ENCODE measurements at regions not wholly inside any gene's neighbourhood (a gene's known extent, or its start where the extent isn't known, plus 50 kb on each side); places are given as distances from the start of the nearest gene placed in this dataset.

GRCh38 chr3:78076379-78076778 lies 1036.5 kb downstream of the ROBO2 start:
- H3K4me3 ChIP-seq (ENCODE audit: low read depth, low read length, poor library complexity, severe bottlenecking) = no peak overlapping the region
- BruUV-seq (replicated peaks) = no TSS peak
- no peaks in the 10 kb centered on the region for H3K9me2 ChIP-seq (ENCODE audit: insufficient read depth, low read length)
- ChIA-PET CTCF (ENCODE audit: unreplicated experiment) (no interaction called here), POLR2A (no interaction called here)
- H2AFZ ChIP-seq (ENCODE audit: low read length) = no peak overlapping the region
- DNase-seq (ENCODE audit: low spot score) = no peak
- H3K27ac ChIP-seq (ENCODE audit: low read depth, low read length, poor library complexity, severe bottlenecking) = no peak overlapping the region
- intact Hi-C loops (cut with micrococcal nuclease; ENCODE audit: unreplicated experiment) = no loop called here
- H3K9me3 ChIP-seq (ENCODE audit: low read length) = no peaks in the 10 kb centered on the region
- TF ChIP-seq CTCF (conservative IDR thresholded peaks at IDR 0.05; ENCODE audit: low read length) = no peak
- TF ChIP-seq EZH2phosphoT487 (IDR thresholded peaks at IDR 0.05; ENCODE audit: borderline replicate concordance, low read depth, low read length) = no peak
- no peaks in the 10 kb centered on the region for H3K79me2 ChIP-seq (ENCODE audit: insufficient read depth, low read depth, low read length)
- no peaks in the 10 kb centered on the region for H4K20me1 ChIP-seq (ENCODE audit: insufficient read depth, low read length)
- H3K36me3 ChIP-seq (ENCODE audit: insufficient read depth, low read length) = no peaks in the 10 kb centered on the region
- H3K4me2 ChIP-seq (ENCODE audit: low read length) = no peak overlapping the region
- H3K4me1 ChIP-seq (ENCODE audit: insufficient read depth, low read length, poor library complexity, severe bottlenecking) = no peaks in the 10 kb centered on the region

- no peaks in the 10 kb centered on the region for H3K79me2 ChIP-seq (ENCODE audit: insufficient read depth, low read depth, low read length)
- BruUV-seq (replicated peaks) = no TSS peak
- H3K4me1 ChIP-seq (ENCODE audit: insufficient read depth, low read length, poor library complexity, severe bottlenecking) = no peaks in the 10 kb centered on the region
- no peaks in the 10 kb centered on the region for H4K20me1 ChIP-seq (ENCODE audit: insufficient read depth, low read length)
- no peak overlapping the region for H3K4me2 ChIP-seq (ENCODE audit: low read length)
- H3K36me3 ChIP-seq (ENCODE audit: insufficient read depth, low read length) = no peaks in the 10 kb centered on the region
- H3K27ac ChIP-seq (ENCODE audit: low read depth, low read length, poor library complexity, severe bottlenecking) = no peak overlapping the region
- POLR2A ChIA-PET = no interaction called here
- no peaks in the 10 kb centered on the region for H3K9me2 ChIP-seq (ENCODE audit: insufficient read depth, low read length)
- intact Hi-C loops (cut with micrococcal nuclease; ENCODE audit: unreplicated experiment) = no loop called here
- TF ChIP-seq EZH2phosphoT487 (IDR thresholded peaks at IDR 0.05; ENCODE audit: borderline replicate concordance, low read depth, low read length) (no peak), CTCF (conservative IDR thresholded peaks at IDR 0.05; ENCODE audit: low read length) (no peak)
- CTCF ChIA-PET (ENCODE audit: unreplicated experiment) = no interaction called here
- H3K4me3 ChIP-seq (ENCODE audit: low read depth, low read length, poor library complexity, severe bottlenecking) = no peak overlapping the region
- DNase-seq (ENCODE audit: low spot score) = no peak
- no peak overlapping the region for H2AFZ ChIP-seq (ENCODE audit: low read length)
- no peaks in the 10 kb centered on the region for H3K9me3 ChIP-seq (ENCODE audit: low read length)
Observed at GRCh38 chr3:78077178-78077577, 1037.3 kb downstream of the ROBO2 start.

- BruUV-seq (replicated peaks) = no TSS peak
- POLR2A ChIA-PET = no interaction called here
- CTCF ChIA-PET (ENCODE audit: unreplicated experiment) = no interaction called here
Observed at GRCh38 chr3:78077842-78078241, 1037.9 kb downstream of the ROBO2 start.

More at GRCh38 chr3:78077842-78078241, 1037.9 kb downstream of the ROBO2 start:
- Histone ChIP-seq H3K4me1 (ENCODE audit: insufficient read depth, low read length, poor library complexity, severe bottlenecking) (no peaks in the 10 kb centered on the region), H2AFZ (ENCODE audit: low read length) (no peak overlapping the region), H4K20me1 (ENCODE audit: insufficient read depth, low read length) (no peaks in the 10 kb centered on the region), H3K79me2 (ENCODE audit: insufficient read depth, low read depth, low read length) (no peaks in the 10 kb centered on the region), H3K36me3 (ENCODE audit: insufficient read depth, low read length) (no peaks in the 10 kb centered on the region), H3K27ac (ENCODE audit: low read depth, low read length, poor library complexity, severe bottlenecking) (no peak overlapping the region), H3K4me3 (ENCODE audit: low read depth, low read length, poor library complexity, severe bottlenecking) (no peak overlapping the region), H3K9me2 (ENCODE audit: insufficient read depth, low read length) (no peaks in the 10 kb centered on the region), H3K4me2 (ENCODE audit: low read length) (no peak overlapping the region), H3K9me3 (ENCODE audit: low read length) (no peaks in the 10 kb centered on the region)
- intact Hi-C loops (cut with micrococcal nuclease; ENCODE audit: unreplicated experiment) = no loop called here
- no peak for TF ChIP-seq CTCF (conservative IDR thresholded peaks at IDR 0.05; ENCODE audit: low read length)
- TF ChIP-seq EZH2phosphoT487 (IDR thresholded peaks at IDR 0.05; ENCODE audit: borderline replicate concordance, low read depth, low read length) = no peak
- DNase-seq (ENCODE audit: low spot score) = no peak
